ENCODE measurements at regions not wholly inside any gene's neighbourhood (a gene's known extent, or its start where the extent isn't known, plus 50 kb on each side); places are given as distances from the start of the nearest gene placed in this dataset.

DNA sequence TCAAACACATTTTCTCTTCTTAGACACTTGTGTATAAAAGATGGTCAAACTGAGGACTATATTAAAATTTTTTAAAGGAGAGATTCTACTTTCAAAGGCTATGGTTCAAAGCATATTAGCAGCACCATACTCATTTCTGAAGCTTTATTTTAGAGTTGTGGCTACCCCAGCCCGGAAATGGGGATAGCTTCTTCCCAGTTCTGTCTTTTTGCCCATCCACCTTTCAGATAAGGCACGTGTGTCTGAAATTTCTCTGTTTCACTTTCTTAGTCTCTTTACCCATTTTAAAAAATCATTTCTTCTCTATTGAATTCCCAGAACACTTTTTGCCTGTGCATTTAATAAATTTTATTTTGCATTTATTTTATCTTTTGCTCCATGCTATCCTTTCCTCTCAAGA lies 431.5 kb downstream of the RNF144A start:
- TF ChIP-seq, protein P1, sequence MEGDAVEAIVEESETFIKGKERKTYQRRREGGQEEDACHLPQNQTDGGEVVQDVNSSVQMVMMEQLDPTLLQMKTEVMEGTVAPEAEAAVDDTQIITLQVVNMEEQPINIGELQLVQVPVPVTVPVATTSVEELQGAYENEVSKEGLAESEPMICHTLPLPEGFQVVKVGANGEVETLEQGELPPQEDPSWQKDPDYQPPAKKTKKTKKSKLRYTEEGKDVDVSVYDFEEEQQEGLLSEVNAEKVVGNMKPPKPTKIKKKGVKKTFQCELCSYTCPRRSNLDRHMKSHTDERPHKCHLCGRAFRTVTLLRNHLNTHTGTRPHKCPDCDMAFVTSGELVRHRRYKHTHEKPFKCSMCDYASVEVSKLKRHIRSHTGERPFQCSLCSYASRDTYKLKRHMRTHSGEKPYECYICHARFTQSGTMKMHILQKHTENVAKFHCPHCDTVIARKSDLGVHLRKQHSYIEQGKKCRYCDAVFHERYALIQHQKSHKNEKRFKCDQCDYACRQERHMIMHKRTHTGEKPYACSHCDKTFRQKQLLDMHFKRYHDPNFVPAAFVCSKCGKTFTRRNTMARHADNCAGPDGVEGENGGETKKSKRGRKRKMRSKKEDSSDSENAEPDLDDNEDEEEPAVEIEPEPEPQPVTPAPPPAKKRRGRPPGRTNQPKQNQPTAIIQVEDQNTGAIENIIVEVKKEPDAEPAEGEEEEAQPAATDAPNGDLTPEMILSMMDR (IDR thresholded peaks at IDR 0.05) = no peak
- Histone ChIP-seq H3K27ac (no peak overlapping the region), H3K4me3 (ENCODE audit: low read depth, low read length) (no peak overlapping the region), H3K36me3 (ENCODE audit: control insufficient read depth, insufficient read depth, low read length) (no peaks in the 10 kb centered on the region), H3K9me3 (ENCODE audit: control insufficient read depth, low read length) (no peaks in the 10 kb centered on the region), H2AFZ (no peak overlapping the region), H3K4me1 (no peaks in the 10 kb centered on the region), H3K27me3 (ENCODE audit: control insufficient read depth, insufficient read depth, low read length) (no peaks in the 10 kb centered on the region), H3K79me2 (no peaks in the 10 kb centered on the region), H3K9ac (no peak overlapping the region), H3K4me2 (ENCODE audit: low read length) (no peak overlapping the region)

DNA sequence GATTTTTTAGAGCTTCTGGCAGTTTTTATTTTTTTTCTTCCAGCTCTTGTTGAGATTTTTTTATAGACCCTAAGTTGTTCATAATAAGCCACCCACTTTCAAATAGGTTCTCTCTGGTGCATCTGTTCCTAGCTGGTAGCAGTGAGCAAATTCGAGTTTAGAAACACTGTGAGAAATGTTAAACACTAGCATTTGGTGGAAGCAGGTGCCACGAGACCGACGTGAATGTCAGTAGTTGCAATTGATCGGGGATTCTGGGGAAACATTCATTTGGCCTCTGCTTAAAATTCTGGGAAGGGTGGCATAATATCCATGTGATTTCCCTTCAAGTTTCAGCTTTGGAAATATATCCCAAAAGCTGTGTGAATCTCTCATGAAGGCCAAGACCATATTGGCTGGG lies 435.0 kb downstream of the RNF144A start:
- Histone ChIP-seq H3K27ac (no peak overlapping the region), H3K9ac (no peak overlapping the region), H3K36me3 (ENCODE audit: control insufficient read depth, insufficient read depth, low read length) (no peaks in the 10 kb centered on the region), H3K4me1 (no peaks in the 10 kb centered on the region), H3K9me3 (ENCODE audit: control insufficient read depth, low read length) (no peaks in the 10 kb centered on the region), H3K4me3 (ENCODE audit: low read depth, low read length) (no peak overlapping the region), H3K27me3 (ENCODE audit: control insufficient read depth, insufficient read depth, low read length) (no peaks in the 10 kb centered on the region), H3K4me2 (ENCODE audit: low read length) (no peak overlapping the region), H3K79me2 (no peaks in the 10 kb centered on the region), H2AFZ (no peak overlapping the region)
- TF ChIP-seq, protein P1 (IDR thresholded peaks at IDR 0.05) = no peak

DNA sequence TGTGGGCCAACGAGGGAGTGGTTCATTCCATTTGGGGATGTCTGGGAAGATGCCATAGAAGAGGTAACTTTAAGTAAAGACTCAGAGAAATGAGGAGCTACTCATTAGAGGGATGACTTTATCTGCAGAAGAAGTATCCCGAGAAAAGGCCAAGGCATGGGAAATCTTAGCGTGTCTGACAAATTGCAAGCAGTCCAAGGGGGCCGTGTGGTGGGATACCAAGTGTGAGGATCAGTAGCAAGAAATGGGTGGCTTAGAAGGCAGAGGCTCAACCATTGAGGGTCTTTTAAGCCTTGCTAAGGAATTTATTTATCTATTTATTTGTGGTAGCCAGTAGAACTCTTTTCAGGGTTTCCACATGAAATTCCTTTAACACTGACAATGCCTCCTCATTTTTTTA lies 436.4 kb downstream of the RNF144A start:
- Histone ChIP-seq H3K4me1 (no peaks in the 10 kb centered on the region), H3K27me3 (ENCODE audit: control insufficient read depth, insufficient read depth, low read length) (no peaks in the 10 kb centered on the region), H3K27ac (no peak overlapping the region), H3K79me2 (no peaks in the 10 kb centered on the region), H2AFZ (no peak overlapping the region), H3K9me3 (ENCODE audit: control insufficient read depth, low read length) (no peaks in the 10 kb centered on the region), H3K4me2 (ENCODE audit: low read length) (no peak overlapping the region), H3K9ac (no peak overlapping the region), H3K36me3 (ENCODE audit: control insufficient read depth, insufficient read depth, low read length) (no peaks in the 10 kb centered on the region), H3K4me3 (ENCODE audit: low read depth, low read length) (no peak overlapping the region)
- TF ChIP-seq, protein P1 (IDR thresholded peaks at IDR 0.05) = no peak

DNA sequence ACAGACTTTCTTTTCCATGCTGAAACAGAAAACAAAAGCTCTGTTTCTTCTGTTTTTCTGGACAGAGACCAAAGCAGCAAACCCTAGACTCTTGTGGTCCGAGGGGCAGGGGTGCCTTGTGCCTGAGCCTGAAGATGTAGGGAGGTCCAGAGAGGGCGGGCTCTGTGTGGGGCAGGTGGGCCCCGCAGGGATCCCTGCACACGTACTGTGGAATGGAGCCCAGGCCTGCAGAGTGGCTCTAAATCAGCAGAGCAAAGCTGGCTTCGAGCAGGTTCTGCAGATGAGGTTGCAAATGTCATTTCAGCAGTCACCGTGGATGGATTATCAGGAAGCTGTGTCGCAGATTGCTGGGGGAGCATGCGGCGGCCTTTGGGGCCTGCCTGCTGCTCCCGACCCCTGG lies 438.6 kb downstream of the RNF144A start:
- TF ChIP-seq, protein P1 (IDR thresholded peaks at IDR 0.05) = no peak
- H3K4me1 ChIP-seq = no peaks in the 10 kb centered on the region
- H3K9ac ChIP-seq = no peak overlapping the region
- no peaks in the 10 kb centered on the region for H3K9me3 ChIP-seq (ENCODE audit: control insufficient read depth, low read length)
- no peak overlapping the region for H2AFZ ChIP-seq
- H3K27ac ChIP-seq = no peak overlapping the region
- no peak overlapping the region for H3K4me2 ChIP-seq (ENCODE audit: low read length)
- H3K4me3 ChIP-seq (ENCODE audit: low read depth, low read length) = no peak overlapping the region
- H3K79me2 ChIP-seq = no peaks in the 10 kb centered on the region
- H3K27me3 ChIP-seq (ENCODE audit: control insufficient read depth, insufficient read depth, low read length) = no peaks in the 10 kb centered on the region
- no peaks in the 10 kb centered on the region for H3K36me3 ChIP-seq (ENCODE audit: control insufficient read depth, insufficient read depth, low read length)

DNA sequence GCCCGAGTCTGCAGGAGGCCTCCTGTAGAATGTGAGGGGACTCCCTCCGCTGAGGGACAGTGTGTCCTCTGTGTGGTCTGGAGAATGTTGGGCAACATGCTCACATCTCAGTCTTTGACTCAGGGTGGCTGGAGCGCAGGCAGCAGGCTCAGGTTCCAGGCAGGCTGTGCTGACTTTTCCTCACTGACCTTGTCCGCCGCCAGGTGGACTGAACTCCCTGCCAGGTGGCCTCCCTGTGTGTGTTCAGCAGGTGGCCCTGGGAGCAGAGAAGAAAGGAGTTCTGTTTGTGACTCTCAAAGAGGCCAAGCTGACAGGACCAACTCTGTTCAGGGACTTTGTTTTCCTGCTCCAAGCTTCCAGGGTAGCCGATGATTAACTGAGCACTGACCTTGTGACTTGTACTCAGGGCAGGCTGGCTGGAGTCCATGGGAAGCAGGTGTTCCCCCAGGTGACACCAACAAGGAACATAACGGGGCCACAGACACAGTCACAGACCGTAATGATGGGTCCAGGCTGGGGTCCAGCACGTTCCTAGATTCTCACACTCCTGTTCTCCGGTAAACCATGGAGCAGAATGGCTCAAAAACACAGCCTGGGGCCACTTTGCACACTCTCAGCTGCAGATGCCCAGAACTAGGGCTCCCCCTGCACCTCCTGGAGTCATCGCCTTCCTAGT lies 439.8 kb downstream of the RNF144A start:
- Histone ChIP-seq H3K4me1 (no peaks in the 10 kb centered on the region), H3K27ac (no peak overlapping the region), H3K27me3 (ENCODE audit: control insufficient read depth, insufficient read depth, low read length) (no peaks in the 10 kb centered on the region), H3K36me3 (ENCODE audit: control insufficient read depth, insufficient read depth, low read length) (no peaks in the 10 kb centered on the region), H3K4me3 (ENCODE audit: low read depth, low read length) (no peak overlapping the region), H2AFZ (no peak overlapping the region), H3K9me3 (ENCODE audit: control insufficient read depth, low read length) (no peaks in the 10 kb centered on the region), H3K4me2 (ENCODE audit: low read length) (no peak overlapping the region), H3K79me2 (no peaks in the 10 kb centered on the region), H3K9ac (no peak overlapping the region)
- TF ChIP-seq, protein P1 (IDR thresholded peaks at IDR 0.05) = no peak

Measured in parathyroid adenoma (tissue), 2 donors.